Sigmoid colon (tissue), 4 donors: ENCODE measurements at regions not wholly inside any gene's neighbourhood (a gene's known extent, or its start where the extent isn't known, plus 50 kb on each side); places are given as distances from the start of the nearest gene placed in this dataset.

Source experiments
- POLR2A ChIP-seq, 2 donors: fragments of 450-650 bp; IDR thresholded peaks; one replicate each; pipeline ENCODE4 v1.6.1; 2016; ENCODE audit warnings: antibody characterized with exemption in 2 of 2, mild to moderate bottlenecking in 2 of 2, moderate library complexity in 2 of 2
- POLR2AphosphoS5 ChIP-seq, 4 donors: sonication (generic); formaldehyde crosslinking; IDR thresholded peaks; one replicate each; pipeline ENCODE4 v1.6.1; 2017; ENCODE audit warnings: antibody characterized with exemption in 4 of 4
- TF ChIP-seq, protein P1 (sequence below), 4 experiments: fragments of 450-650 bp in 3 of 4; fragments of 200-600 bp in 1 of 4; IDR thresholded peaks; one replicate each; pipeline ENCODE4 v1.5.1; 2016 to 2019; ENCODE audit warnings: antibody characterized with exemption in 4 of 4, mild to moderate bottlenecking in 3 of 4, moderate library complexity in 2 of 4

DNA sequence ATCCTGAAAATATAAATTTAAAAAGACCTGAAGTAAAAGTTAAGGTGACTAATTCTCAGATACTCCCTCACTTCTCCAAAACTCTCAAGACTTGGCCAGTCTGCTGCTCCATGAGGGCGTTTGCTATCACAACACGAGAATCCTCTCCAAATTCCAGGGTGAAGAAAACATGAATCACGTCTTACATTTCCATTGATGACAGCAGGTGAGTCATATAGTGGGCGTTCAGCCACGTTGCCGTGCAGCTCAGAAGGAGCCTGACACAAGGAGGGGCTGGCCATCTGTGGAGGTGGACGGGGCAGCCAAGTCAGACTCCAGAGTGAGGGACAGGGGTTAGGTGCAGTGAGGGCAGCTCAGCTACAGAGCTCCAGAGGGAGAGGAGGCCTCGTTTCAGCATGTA lies 555.1 kb upstream of the ADAMTS16 start:
- TF ChIP-seq, protein P1, sequence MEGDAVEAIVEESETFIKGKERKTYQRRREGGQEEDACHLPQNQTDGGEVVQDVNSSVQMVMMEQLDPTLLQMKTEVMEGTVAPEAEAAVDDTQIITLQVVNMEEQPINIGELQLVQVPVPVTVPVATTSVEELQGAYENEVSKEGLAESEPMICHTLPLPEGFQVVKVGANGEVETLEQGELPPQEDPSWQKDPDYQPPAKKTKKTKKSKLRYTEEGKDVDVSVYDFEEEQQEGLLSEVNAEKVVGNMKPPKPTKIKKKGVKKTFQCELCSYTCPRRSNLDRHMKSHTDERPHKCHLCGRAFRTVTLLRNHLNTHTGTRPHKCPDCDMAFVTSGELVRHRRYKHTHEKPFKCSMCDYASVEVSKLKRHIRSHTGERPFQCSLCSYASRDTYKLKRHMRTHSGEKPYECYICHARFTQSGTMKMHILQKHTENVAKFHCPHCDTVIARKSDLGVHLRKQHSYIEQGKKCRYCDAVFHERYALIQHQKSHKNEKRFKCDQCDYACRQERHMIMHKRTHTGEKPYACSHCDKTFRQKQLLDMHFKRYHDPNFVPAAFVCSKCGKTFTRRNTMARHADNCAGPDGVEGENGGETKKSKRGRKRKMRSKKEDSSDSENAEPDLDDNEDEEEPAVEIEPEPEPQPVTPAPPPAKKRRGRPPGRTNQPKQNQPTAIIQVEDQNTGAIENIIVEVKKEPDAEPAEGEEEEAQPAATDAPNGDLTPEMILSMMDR (IDR thresholded peaks at IDR 0.05): no peak
- no peak for TF ChIP-seq POLR2AphosphoS5 (IDR thresholded peaks at IDR 0.05)
- TF ChIP-seq POLR2A (IDR thresholded peaks at IDR 0.05): no peak
